Fibroblast of skin of abdomen (primary cell): ENCODE measurements at regions not wholly inside any gene's neighbourhood (a gene's known extent, or its start where the extent isn't known, plus 50 kb on each side); places are given as distances from the start of the nearest gene placed in this dataset.
"Not testable (repeated sequence)": the region's sequence is repeated elsewhere in the genome, so short reads cannot be mapped to it uniquely, and the experiment has no call there.

Experiments used
- DNase-seq: peaks from one replicate; pipeline ENCODE4 v3.0.0-alpha.2; 2013

DNA sequence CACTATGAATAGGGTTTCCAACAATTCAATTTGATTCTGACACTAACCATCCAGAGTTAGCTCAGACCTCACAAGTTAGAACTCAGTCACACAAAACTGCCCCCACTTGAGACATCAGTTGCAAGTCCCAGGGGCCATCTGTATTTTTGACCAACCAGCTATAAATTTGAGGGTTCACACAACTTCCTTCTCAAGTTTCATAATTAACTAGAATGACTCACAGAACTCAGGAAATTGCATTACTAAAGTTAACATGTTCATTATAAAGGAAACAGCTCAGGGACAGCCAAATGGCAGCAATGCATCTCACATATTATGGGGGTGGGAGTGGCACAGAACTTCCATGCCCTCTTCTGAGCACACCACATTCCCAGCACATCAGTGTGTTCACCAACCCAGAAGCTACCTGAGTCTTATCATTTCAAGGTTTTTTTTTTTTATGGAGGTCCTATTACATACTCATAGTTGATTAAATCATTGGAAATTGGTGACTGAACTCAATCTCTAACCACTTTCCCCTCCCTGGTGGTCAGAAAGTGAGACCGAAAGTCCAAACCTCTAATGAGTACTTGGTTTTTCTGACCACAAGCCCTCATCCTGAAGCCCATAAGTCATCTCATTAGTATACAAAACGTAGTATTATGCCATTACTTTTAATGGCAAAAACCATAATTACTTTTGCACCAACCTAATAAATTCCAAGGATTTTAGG lies 1721.5 kb upstream of the SEL1L start:
- peak; percentile 41 for DNase-seq

DNA sequence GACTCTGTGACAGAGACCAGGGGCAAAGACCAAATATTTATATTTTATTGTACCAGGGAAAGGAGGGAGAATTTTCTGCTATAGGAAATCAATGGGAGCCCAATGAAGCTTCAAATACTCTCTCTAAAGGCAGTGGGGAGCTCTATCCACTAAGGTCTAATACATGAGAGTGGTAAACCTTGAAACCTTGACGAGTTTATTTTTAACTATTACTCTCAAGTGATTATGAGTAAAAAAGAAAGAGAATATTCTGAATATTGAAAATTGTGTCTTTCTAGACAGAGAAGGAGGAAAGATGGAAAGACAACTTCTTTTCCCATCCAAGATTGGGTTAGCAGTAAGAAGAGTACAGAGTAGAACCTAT lies 1722.1 kb upstream of the SEL1L start:
- no peak for DNase-seq

DNA sequence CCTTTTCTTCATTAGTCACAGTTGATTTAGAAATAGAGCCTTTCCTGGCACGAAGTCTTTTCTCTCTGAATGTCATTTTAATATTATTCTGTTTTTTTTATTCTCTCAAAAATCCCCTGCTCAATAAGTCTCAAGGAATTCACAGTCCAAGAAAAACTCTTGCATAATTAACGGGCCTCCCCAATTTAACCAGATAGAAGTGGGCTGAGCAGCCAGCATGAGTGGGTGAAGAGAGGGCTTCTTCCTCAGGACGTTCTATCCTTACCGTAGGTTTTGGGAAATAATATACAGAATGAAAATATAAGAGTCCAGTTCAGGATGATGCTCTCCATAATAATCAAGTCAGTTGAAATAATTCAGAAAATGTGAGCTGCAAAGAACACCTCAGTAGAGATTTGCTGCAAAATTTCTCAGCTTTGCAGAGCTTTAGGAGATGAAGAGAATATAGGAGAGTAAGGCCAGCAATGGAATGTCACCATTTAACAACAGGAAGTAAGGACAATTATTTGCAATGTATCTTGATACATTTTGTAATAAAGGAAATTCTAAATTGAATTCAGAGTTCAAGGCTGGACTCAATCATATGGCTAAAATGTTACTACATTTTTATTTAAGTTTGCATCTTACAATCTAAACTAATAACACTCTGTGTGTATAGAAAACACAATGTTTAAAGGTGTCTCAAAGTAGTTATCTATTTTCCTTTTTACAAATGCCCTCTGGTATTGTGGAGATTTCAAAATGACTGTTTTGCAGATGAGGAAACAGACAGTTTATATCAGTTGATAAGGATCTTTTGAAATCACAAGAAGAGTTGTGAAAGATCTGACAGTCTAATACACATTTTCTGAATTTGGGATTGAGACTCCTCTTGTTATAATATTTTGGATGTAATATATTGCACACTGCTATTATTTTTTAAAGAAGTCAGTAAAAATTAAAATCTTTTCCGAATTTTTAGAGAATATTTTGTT lies 1724.1 kb upstream of the SEL1L start:
- no peak for DNase-seq

DNA sequence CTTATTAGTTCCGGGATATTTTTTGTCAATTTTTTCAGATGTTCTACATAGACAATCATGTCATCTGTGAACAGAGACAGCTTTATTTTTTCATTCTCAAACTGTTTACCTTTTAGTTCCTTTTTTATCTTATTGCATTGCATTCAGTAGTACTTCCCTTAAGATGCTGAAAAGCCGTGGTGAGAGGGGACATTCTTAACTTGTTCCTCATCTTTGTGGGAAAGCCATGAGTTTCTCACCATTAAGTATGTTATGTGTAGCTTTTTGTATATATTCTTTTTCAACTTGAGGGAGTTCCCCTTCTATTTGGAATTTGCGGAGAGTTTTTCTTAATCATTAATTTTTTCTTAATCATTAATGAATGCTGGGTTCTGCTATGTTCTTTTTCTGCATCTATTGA lies 1727.1 kb upstream of the SEL1L start:
- peak; percentile 22 for DNase-seq

DNA sequence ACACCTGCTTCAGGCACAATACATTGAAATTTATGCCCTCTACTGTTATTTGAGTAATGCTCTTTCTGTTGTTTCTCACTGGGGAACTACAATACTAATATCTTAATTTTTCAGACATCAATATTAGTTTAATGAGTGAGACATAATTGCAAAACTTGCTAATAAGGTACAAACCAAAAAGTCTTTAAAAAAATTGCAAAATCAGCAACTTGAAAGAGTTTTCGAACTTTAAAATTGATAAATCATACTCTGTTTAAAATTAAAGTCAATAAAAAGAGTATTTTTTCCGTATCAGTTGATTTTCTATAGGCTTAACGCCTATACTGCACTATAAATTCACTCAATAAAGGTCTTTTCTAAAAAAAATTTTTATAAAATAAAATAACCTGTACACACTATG lies 1735.9 kb upstream of the SEL1L start:
- DNase-seq, result no peak

DNA sequence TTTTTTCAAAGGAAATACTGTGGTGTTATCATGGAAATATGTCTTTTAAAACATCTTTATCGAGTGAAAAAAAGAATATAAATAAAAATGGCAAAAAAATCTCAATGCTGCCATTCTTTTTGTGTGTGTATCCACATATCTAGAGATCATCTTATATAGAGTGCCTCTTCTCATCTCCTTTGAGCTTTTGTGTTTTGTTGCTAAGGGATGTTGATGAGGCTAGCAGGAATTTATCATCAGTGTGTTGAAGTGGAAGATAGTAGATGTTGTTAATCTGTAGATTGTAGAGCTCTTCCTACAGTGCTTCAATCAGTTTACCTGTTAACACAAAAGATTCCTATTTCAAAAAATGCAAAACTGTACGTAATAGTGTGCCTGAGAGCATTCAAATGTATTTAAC lies 1738.0 kb upstream of the SEL1L start:
- DNase-seq, result no peak

DNA sequence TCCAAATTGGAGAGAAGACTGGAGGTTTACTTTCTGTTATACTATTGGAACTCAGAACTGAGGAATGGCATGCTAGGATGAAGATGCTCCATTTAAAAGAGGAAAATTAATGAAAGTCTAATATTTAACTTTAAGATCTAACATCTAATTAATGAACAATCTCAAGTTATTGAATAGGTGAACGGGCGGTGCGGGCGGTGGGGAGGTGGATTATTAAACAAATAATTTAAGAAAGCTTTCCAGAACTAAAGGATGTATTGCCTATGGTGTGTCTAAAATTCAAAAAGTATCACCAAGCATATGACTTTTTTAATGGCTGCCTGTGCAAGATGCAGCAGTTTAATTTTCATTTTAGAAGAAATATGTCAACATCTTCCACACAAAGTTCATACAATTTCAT lies 1747.1 kb upstream of the SEL1L start:
- no peak for DNase-seq

DNA sequence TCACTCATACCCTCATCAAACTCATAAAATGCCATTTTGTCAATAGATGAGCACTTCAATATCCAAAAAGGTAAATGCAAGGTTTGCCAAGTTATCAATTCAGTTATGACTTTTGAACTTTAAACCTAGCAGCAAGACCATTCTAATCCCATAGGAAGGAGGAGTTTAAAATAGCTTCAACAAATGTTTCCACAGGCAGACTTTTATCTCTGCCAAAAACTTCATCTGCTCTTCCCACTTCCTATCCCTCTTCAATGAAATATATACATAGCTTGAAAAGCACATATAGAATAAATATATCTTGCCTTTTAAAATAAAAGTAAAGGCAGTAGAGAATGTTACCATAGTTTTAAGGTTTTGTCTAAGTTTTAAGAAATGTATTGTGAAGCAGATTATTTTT lies 1749.1 kb upstream of the SEL1L start:
- no peak for DNase-seq

DNA sequence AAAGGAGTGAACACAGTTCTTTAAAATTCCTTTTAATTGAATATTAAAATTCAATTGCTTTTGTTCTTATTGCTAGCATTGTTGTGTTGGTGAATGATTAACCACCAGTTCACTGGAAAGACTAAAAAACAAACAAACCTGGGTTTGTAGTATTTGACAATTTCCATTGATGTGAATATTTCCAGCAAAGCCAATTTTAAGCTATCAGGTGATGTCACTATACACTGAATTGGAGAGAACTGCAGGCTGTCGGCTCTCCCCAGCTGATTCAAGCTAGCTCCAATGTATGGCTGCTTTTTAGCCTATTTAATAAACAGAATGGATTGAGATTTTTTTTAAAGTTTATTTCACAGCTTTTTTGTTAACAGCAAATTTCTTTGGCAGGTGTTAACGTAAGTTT lies 1753.6 kb upstream of the SEL1L start:
- no peak for DNase-seq

DNA sequence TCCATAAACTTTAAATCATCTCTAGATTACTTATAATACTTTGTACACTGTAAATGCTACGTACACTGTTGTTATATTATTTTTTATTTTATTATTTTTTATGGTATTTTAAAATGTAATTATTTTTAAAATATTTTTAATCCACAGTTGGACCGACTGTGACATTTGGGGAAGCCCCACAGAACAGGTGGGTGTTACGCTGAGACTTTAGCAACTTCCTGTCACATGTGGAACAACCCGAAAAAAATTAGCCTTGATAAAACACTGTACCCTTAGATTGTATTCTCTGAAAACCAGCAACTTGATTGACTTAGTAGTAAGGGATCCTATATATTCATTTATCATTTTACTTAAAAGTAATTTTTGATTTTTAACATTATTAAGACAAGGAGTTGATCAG lies 1755.7 kb upstream of the SEL1L start:
- no peak for DNase-seq

DNA sequence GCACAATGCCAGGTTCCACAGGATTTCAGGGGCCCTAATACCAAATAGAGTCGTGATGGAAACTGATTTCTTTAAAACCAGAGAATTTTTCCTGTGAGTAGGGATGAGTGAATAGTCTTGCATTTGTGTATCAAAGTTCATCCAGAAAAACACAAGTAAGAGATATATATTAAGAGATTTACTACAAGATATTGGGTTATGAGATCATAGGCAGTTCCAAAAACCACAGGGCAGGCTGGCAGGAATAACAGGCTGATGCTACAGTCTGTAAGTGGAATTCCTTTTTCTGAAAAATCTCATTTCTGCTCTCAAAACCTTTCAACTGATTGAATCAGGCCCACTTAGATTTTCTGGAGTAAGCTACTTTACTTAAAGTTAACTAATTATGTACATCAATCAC lies 1756.2 kb upstream of the SEL1L start:
- DNase-seq, result peak; percentile 54

DNA sequence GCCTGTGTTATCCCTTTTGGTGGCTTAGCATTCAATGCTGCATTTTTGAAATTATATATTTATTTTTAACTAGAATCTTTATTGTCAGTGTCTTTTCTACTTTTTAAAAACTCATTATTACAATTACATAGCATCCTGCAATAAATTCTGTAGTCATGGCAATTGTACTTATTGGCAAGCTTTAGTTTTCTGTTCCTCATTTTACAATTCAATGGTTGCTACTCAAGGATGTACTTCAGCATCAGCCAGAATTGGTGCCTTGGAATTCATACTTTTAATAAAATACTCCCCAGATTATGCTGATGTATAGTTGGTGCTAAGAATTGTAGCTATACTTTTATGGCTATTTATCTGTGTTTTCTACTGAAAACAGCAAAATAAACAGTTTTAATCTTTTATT lies 1756.8 kb upstream of the SEL1L start:
- DNase-seq, result no peak

DNA sequence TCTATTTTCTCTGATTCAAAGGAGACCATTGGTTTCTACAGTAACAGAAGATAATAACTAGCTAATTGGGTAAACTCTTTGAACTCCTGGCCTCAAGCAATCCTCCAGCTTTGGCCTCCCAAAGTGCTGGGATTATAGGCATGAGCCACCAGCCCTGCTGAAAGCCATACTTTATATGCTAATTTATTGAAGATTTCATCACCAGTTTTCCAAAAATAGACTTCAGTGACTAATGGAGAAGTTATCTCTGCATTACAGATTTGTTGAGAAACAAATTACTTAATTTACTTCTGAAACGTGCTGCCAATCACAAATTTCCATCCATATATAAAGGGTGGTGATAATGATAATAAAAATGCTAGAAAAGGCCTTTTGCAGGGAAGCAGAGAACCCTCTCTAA lies 1758.1 kb upstream of the SEL1L start:
- DNase-seq, result peak; percentile 39

DNA sequence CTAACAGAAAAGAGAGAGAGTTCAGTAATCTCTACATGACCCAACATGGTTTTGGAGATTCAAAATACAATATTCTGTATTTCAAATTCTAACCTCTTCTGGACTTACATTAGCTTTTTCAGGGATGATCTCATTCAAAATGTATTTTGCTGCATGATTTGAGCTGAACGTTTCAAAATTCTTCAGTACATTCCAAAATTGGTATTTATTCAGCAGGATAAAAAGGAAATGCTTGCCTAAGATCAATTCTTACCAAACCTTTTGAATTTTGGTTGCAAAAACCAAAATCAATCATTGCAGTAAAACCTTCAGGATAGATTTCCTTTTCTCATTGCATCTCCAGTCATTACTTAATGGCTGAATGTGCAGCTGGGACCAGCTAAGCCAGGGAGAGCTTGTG lies 1761.3 kb upstream of the SEL1L start:
- peak; percentile 77 for DNase-seq

DNA sequence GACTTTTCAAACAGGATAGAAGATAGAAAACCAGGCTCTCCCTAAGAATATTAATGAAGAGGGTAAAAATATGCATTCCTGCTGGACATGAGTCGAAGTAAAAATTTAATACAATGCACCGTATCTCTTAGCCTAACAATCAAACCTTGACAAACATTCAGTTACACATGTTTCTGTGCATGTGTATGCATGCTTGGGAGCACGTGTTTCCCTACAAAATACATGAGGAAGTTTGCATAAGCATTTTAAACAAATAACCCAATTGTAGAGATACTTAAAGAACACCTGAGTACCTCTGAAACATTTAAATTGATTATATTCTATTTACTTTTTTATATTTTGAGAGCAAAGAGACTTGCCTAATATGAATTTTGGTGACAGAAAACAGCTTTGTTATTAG lies 1763.7 kb upstream of the SEL1L start:
- DNase-seq, result no peak

DNA sequence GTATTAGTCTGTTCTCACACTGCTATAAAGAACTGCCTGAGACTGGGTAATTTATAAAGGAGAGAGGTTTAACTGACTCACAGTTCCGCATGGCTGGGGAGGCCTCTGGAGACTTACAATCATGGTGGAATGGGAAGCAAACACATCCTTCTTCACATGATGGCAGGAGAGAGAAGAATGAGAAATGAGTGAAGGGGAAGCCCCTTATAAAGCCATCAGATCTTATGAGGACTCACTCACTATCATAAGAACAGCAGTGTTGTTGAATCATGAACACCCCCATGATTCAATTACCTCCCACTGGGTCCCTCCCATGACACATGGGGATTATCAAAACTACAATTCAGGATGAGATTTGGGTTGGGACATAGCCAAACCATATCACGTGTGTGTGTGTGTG lies 1764.4 kb upstream of the SEL1L start:
- not testable (repeated sequence) for DNase-seq

DNA sequence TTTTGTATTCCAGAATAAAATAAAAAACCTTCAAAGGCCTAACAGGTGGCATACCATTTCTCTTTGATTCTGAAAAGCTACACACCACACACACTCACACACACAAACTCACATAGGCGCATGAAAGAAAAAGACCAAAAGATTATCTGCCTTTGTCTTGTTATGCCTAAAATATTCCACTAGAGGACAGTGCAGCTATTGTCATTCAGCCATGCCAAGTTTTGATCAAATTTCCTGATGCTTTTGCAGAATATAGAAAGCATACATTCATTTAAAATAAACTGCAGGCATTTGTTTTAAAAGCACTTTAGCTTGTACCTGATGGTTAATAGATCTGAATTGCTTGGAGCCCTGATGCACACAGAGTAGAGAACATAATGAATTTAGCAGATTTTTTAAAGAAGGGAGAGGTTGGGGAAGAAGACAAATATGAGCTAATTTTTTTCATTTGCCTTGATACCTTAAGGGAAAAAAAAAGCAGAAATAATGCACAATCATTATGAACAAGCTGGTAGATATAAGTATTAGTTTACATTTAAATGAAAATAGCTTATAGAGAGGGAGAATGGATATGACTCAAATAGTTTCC lies 1766.9 kb upstream of the SEL1L start:
- DNase-seq, result peak; percentile 44

DNA sequence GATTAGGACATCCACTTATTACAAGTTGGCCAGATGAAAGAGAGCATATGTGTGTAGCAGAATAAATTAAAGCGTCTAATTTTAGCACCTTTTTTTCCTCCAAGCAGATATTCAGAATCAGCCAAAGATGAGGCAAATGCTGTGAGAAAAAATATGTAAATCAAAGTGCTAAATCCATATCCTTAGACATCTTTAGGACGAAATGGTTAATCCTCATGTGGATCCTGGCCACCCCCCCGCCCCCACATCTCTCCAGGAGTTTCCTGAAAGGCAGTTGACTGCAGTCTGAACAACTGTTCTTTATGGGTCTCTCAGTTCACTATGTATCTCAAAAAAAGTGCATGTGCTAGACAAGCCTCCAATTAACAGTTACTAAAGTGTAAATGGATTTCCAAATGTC lies 1768.1 kb upstream of the SEL1L start:
- no peak for DNase-seq

DNA sequence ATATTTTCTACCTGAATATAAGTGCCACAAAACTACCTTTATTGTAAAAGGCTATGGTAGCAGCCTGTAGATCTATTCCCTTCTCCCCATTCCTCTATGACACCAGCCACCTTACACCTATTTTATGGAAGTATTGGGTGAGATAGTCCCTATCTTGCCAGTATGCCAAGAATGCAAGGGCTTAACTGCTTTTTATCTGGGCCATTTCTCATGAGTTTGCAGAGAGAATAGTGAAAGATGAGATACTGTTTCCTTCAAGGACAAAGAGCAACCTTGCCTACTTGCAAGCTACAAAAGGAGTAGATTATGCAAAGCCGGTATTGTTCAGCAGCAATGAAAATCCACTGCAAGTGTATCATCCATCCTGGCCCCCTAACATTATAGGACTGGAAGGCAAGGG lies 1775.6 kb upstream of the SEL1L start:
- no peak for DNase-seq

DNA sequence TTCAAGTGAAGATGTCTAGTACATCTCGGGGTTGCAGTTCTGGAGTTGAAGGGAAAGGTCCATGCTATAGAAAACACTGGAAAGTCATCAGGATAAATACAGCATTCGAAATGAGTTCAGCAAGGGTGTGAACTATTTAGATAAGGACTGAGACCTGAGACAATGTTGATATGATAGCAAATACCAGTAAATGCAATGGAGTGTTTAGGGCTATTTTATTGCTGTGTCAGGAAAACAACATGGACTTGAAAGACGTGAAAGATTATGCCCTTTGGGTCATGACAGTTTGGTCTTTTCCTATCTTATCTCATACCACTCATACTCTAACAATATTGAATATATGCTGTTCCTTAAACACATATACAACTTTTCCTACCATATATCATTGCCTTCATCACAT lies 1776.2 kb upstream of the SEL1L start:
- DNase-seq, result no peak

DNA sequence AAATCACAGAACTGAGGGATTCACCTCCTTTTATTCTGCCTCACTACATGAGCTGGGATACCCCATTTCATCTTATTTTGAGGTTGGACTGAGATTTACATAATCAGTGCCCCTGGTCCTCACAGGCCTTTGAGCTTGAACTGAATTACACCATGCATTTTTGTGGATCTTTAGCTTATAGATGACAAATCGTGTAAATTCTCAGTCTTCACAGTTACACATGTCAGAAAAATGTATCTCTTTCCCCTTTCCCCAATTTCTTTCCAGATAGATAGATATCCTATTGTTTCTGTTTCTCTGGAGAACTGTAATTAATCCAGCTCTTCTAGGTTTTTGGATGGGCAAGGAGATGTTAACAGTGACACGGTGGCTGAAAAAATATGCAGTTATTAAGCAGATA lies 1778.9 kb upstream of the SEL1L start:
- peak; percentile 60 for DNase-seq

DNA sequence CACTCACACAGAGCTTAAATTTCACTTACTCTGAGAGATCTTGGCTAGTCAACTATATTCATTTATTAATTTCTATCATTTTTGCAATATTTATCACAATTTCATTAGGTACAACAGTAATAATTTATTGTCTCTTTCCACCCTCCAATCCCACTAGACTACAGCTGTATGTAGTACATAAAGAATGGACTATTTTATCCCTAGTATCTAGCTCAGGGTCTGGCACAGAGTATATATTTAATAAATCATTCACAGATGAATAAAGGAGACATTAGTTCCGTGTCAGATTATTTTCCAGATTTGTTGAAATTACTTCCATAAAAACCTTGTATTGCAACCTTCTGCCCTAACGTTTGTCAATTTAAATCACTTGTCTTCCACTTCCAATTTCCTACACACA lies 1781.1 kb upstream of the SEL1L start:
- DNase-seq, result no peak

DNA sequence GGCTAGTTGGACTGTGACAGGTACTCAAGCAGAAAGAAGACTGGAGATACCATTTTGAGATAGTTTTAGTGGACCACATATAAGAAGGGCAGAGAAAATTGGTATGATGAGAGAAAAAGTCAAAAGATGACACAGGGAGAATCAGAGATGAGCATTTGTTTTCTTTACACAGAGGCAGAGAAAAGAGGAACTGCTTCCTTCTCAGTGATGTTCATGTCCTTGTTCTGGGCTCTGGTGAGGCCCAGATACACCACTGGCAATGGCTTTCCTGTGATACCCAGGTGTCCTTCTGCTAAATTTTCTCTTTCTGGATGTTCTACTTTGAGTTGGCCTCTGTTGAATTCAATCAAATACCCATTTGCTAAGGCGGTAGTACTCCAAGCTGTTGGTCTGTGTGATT lies 1782.7 kb upstream of the SEL1L start:
- DNase-seq, result no peak

DNA sequence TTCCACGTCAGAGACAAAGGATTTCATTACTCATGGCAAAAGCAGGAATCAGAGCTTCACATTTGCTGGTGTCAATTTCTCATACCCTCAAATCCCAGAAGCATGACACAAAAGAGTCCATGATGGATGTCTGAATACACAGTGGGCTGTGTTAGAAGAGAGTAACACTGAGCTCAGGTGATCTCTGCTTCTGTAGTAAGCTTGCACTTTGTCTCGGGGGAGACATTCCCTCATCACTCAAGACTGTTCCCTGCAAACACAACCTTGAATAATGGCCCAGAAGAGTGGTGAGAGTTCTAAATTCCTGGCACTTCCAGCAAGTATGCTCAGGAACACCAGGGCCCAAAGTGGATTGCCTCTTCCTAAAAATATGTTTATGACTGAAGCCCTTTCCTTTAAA lies 1787.2 kb upstream of the SEL1L start:
- no peak for DNase-seq
